HCT116 (cell line): ENCODE measurements at regions not wholly inside any gene's neighbourhood (a gene's known extent, or its start where the extent isn't known, plus 50 kb on each side); places are given as distances from the start of the nearest gene placed in this dataset.

Experiments
- ATAC-seq: fragments of 200-7000 bp; cut with Tn5 transposase; 2 replicates; pipeline ENCODE4 v1.9.1; 2020; ENCODE audit warnings: mild to moderate bottlenecking, moderate library complexity
- BruUV-seq: library from RNA; stranded (reverse); fragments of 400-500 nt; replicated peaks from 2 replicates; lab custom pipeline; 2021; lab: Mats Ljungman, UMichigan
- CTCF ChIA-PET: fragments of 300-600 bp; sonication (Branson Sonifier 250); formaldehyde crosslinking; loops from one replicate; lab custom pipeline; 2021; ENCODE audit warnings: antibody characterized with exemption; lab: Charles Lee
- POLR2A ChIA-PET: fragments of 300-600, 350-600 bp; sonication (Branson Sonifier 250); formaldehyde crosslinking; loops from one replicate; lab custom pipeline; 2021; ENCODE audit warnings: antibody characterized with exemption; lab: Charles Lee
- RAD21 ChIA-PET, 2 experiments: fragments of 300-600 bp; sonication (Branson Sonifier 250); formaldehyde crosslinking; loops; one replicate each; lab custom pipeline; 2023; ENCODE audit warnings: low total read pairs in 2 of 2; ENCODE audit not compliant: uncharacterized antibody in 2 of 2, unreplicated experiment in 2 of 2, low non-redundant PET in 1 of 2; lab: Charles Lee
- DNase-seq: peaks from one replicate; pipeline ENCODE4 v3.0.0-alpha.2; 2010; ENCODE audit warnings: low read depth, low spot score
- H2AFZ ChIP-seq: fragments of 200-600 bp; shearing (Covaris generic), sonication (generic); 2 replicates; pipeline ENCODE4 v1.6.1; 2017; ENCODE audit warnings: low read depth, mixed run types, mixed read lengths, antibody characterized with exemption, low read length; ENCODE audit not compliant: poor library complexity, severe bottlenecking
- H3K27ac ChIP-seq: 2 replicates; pipeline ENCODE4 v1.5.1; 2012; ENCODE audit warnings: low read depth, low read length
- H3K27me3 ChIP-seq: fragments of 200-600 bp; sonication (generic); 2 replicates; pipeline ENCODE4 v1.6.1; 2016; ENCODE audit warnings: mixed run types, low read length, mixed read lengths; ENCODE audit not compliant: insufficient read depth
- H3K36me3 ChIP-seq, 2 experiments: fragments of 200-500 bp in 1 of 2; fragments of 200-600 bp in 1 of 2; sonication (Bioruptor generic) in 1 of 2; sonication (generic) in 1 of 2; 2 replicates each; pipeline versions ENCODE4 v1.5.1 to v1.6.1; 2014 to 2016; ENCODE audit warnings: low read length in 2 of 2, inconsistent platforms in 1 of 2, mixed read lengths in 1 of 2, mixed run types in 1 of 2; ENCODE audit not compliant: insufficient read depth in 2 of 2, control insufficient read depth in 1 of 2
- H3K4me1 ChIP-seq, 2 experiments: fragments of 200-600 bp in 1 of 2; sonication (generic) in 1 of 2; 2 replicates each; pipeline versions ENCODE4 v1.5.1 to v1.6.1; 2012 to 2017; ENCODE audit warnings: low read length in 2 of 2, inconsistent platforms in 1 of 2, mild to moderate bottlenecking in 1 of 2, mixed read lengths in 1 of 2, mixed run types in 1 of 2, moderate library complexity in 1 of 2; ENCODE audit not compliant: insufficient read depth in 2 of 2, control insufficient read depth in 1 of 2
- H3K4me2 ChIP-seq: fragments of 200-600 bp; sonication (generic); 2 replicates; pipeline ENCODE4 v1.6.1; 2017; ENCODE audit warnings: mixed run types, low read length, mixed read lengths
- H3K4me3 ChIP-seq, 2 experiments: fragments of 200-600 bp in 1 of 2; sonication (generic) in 1 of 2; replicated peaks in 1 of 2; 2 replicates each; pipeline ENCODE4 v1.5.1; 2011 to 2016; ENCODE audit warnings: low read length in 2 of 2, control low read depth in 1 of 2, low read depth in 1 of 2, mild to moderate bottlenecking in 1 of 2, mixed read lengths in 1 of 2, mixed run types in 1 of 2
- H3K79me2 ChIP-seq: fragments of 200-600 bp; sonication (generic); 2 replicates; pipeline ENCODE4 v1.6.1; 2017; ENCODE audit warnings: mild to moderate bottlenecking, mixed run types, low read length, moderate library complexity, mixed read lengths; ENCODE audit not compliant: insufficient read depth
- H3K9ac ChIP-seq: fragments of 200-600 bp; sonication (generic); 2 replicates; pipeline ENCODE4 v1.6.1; 2016; ENCODE audit warnings: low read length, mixed read lengths
- H3K9me2 ChIP-seq: fragments of 200-600 bp; sonication (generic), shearing (Covaris generic); 2 replicates; pipeline ENCODE4 v1.6.1; 2017; ENCODE audit warnings: mixed run types, mild to moderate bottlenecking, moderate library complexity; ENCODE audit not compliant: insufficient read depth
- H3K9me3 ChIP-seq, 2 experiments: fragments of 200-500 bp in 1 of 2; fragments of 200-600 bp in 1 of 2; sonication (Bioruptor generic) in 1 of 2; sonication (generic) in 1 of 2; 2 replicates each; pipeline ENCODE4 v1.6.1; 2014 to 2017; ENCODE audit warnings: low read length in 2 of 2, mixed read lengths in 2 of 2, inconsistent platforms in 1 of 2, low read depth in 1 of 2, mild to moderate bottlenecking in 1 of 2, mixed run types in 1 of 2, moderate library complexity in 1 of 2; ENCODE audit not compliant: control insufficient read depth in 1 of 2, insufficient read depth in 1 of 2
- H4K20me1 ChIP-seq: fragments of 200-600 bp; sonication (generic), shearing (Covaris generic); 2 replicates; pipeline ENCODE4 v1.6.1; 2017; ENCODE audit warnings: mixed run types, mild to moderate bottlenecking, moderate library complexity; ENCODE audit not compliant: insufficient read depth
- ATF3 ChIP-seq: IDR thresholded peaks from 2 replicates; pipeline ENCODE4 v1.6.1; 2012
- CBX3 ChIP-seq: IDR thresholded peaks from 2 replicates; pipeline ENCODE4 v1.6.1; 2012; ENCODE audit warnings: low read depth
- CEBPB ChIP-seq: IDR thresholded peaks from 2 replicates; pipeline ENCODE4 v1.6.1; 2012; ENCODE audit warnings: low read depth
- EGR1 ChIP-seq: IDR thresholded peaks from 2 replicates; pipeline ENCODE4 v1.6.1; 2012; ENCODE audit warnings: low read depth
- ELF1 ChIP-seq: IDR thresholded peaks from 2 replicates; pipeline ENCODE4 v1.6.1; 2012; ENCODE audit warnings: low read depth, borderline replicate concordance
- FOSL1 ChIP-seq: IDR thresholded peaks from 2 replicates; pipeline ENCODE4 v1.6.1; 2012; ENCODE audit warnings: low read depth
- JUND ChIP-seq: IDR thresholded peaks from 2 replicates; pipeline ENCODE4 v1.6.1; 2012
- MAX ChIP-seq: IDR thresholded peaks from 2 replicates; pipeline ENCODE4 v1.6.1; 2012
- POLR2A ChIP-seq: IDR thresholded peaks from 2 replicates; pipeline ENCODE4 v1.7.0; 2011; ENCODE audit warnings: borderline replicate concordance; ENCODE audit not compliant: insufficient read depth, insufficient read length; ENCODE audit errors: extremely low read depth
- REST ChIP-seq: IDR thresholded peaks from 2 replicates; pipeline ENCODE4 v1.6.1; 2012; ENCODE audit warnings: low read depth
- SIN3A ChIP-seq: IDR thresholded peaks from 2 replicates; pipeline ENCODE4 v1.6.1; 2012; ENCODE audit warnings: low read depth
- SP1 ChIP-seq: IDR thresholded peaks from 2 replicates; pipeline ENCODE4 v1.6.1; 2012; ENCODE audit warnings: low read depth
- TCF7L2 ChIP-seq: IDR thresholded peaks from 2 replicates; pipeline ENCODE4 v1.7.0; 2011; ENCODE audit warnings: borderline replicate concordance, inconsistent platforms; ENCODE audit not compliant: insufficient read depth, insufficient read length; ENCODE audit errors: extremely low read depth
- YY1 ChIP-seq: IDR thresholded peaks from 2 replicates; pipeline ENCODE4 v1.6.1; 2011; ENCODE audit warnings: low read length, low read depth, moderate library complexity, mild to moderate bottlenecking; ENCODE audit not compliant: insufficient replicate concordance; ENCODE audit errors: extremely low read depth
- ZBTB33 ChIP-seq: IDR thresholded peaks from 2 replicates; pipeline ENCODE4 v1.6.1; 2011; ENCODE audit warnings: mild to moderate bottlenecking, low read length, moderate library complexity; ENCODE audit not compliant: insufficient replicate concordance; ENCODE audit errors: extremely low read depth
- ZFX ChIP-seq: fragments of 450-650 bp; IDR thresholded peaks from 2 replicates; pipeline ENCODE4 v1.6.1; 2017
- ZNF274 ChIP-seq: fragments of 200-500 bp; sonication (Bioruptor generic); IDR thresholded peaks from 2 replicates; pipeline ENCODE4 v1.6.1; 2014; ENCODE audit warnings: mild to moderate bottlenecking, low read depth, low read length, inconsistent platforms
- intact Hi-C: fragments of 100-400 bp; cut with micrococcal nuclease; formaldehyde crosslinking; loops from 2 replicates; pipeline ENCODE4 v1.10.0; 2022
- TF ChIP-seq, protein P1 (sequence below), 3 experiments: fragments of 200-600 bp in 1 of 3; sonication (generic) in 1 of 3; IDR thresholded peaks in 2 of 3; conservative IDR thresholded peaks in 1 of 3; 2 replicates each; pipeline ENCODE4 v1.5.1; 2012 to 2017; ENCODE audit warnings: low read depth in 2 of 3, low read length in 2 of 3, antibody characterized with exemption in 1 of 3, borderline replicate concordance in 1 of 3, control low read depth in 1 of 3, mild to moderate bottlenecking in 1 of 3, mixed read lengths in 1 of 3, mixed run types in 1 of 3, moderate library complexity in 1 of 3; ENCODE audit not compliant: insufficient read depth in 1 of 3

DNA sequence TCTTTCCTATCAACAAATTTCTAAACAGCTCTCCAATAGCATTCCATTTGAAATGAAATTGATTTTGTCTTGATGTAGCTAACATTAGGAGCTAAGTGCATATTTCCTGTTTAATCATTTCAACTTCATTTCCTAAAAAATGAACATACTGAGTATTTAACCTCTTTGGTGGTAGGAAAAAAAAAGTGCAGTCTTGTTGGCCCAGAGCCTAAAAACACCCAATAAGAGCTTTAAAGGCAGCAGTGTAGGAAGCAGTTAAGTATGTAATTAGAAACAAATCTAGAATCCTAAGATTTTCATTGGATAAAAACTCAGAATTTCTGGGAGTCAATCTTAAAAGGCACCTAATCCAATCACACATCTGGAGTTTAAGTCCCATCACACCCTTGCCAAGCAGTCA lies 71.0 kb upstream of the RBMS1 start:
- ChIA-PET CTCF (no interaction called here), POLR2A (no interaction called here), RAD21 (no interaction called here)
- H3K9me3 ChIP-seq: no peaks in the 10 kb centered on the region
- ATAC-seq (no peak), DNase-seq (no peak)
- no peak overlapping the region for H3K9ac ChIP-seq
- TF ChIP-seq ZFX (no peak), ATF3 (no peak), ELF1 (no peak), ZNF274 (no peak), TCF7L2 (no peak), CEBPB (no peak), EGR1 (no peak), SIN3A (no peak), SP1 (no peak), REST (no peak), POLR2A (no peak), CBX3 (no peak), FOSL1 (no peak), MAX (no peak), YY1 (no peak), ZBTB33 (no peak), JUND (no peak)
- TF ChIP-seq, protein P1, sequence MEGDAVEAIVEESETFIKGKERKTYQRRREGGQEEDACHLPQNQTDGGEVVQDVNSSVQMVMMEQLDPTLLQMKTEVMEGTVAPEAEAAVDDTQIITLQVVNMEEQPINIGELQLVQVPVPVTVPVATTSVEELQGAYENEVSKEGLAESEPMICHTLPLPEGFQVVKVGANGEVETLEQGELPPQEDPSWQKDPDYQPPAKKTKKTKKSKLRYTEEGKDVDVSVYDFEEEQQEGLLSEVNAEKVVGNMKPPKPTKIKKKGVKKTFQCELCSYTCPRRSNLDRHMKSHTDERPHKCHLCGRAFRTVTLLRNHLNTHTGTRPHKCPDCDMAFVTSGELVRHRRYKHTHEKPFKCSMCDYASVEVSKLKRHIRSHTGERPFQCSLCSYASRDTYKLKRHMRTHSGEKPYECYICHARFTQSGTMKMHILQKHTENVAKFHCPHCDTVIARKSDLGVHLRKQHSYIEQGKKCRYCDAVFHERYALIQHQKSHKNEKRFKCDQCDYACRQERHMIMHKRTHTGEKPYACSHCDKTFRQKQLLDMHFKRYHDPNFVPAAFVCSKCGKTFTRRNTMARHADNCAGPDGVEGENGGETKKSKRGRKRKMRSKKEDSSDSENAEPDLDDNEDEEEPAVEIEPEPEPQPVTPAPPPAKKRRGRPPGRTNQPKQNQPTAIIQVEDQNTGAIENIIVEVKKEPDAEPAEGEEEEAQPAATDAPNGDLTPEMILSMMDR (IDR thresholded peaks at IDR 0.05 in 2 of 3, conservative IDR thresholded peaks at IDR 0.05 in 1 of 3; ENCODE audit: borderline replicate concordance in 1 of 3, insufficient read depth in 1 of 3, low read depth in 2 of 3, low read length in 2 of 3): no peak
- no peaks in the 10 kb centered on the region for H3K36me3 ChIP-seq
- no peaks in the 10 kb centered on the region for H3K27me3 ChIP-seq
- H3K27ac ChIP-seq: no peak overlapping the region
- H3K9me2 ChIP-seq: no peaks in the 10 kb centered on the region
- no peak overlapping the region for H2AFZ ChIP-seq
- no peak overlapping the region for H3K4me2 ChIP-seq
- intact Hi-C loops: no loop called here
- H3K4me1 ChIP-seq: peaks cover 0 to 5% of the 10 kb centered on the region in 2 experiments; a peak in 1 of 4 replicates
- no peaks in the 10 kb centered on the region for H4K20me1 ChIP-seq
- H3K4me3 ChIP-seq: no peak overlapping the region
- H3K79me2 ChIP-seq: no peaks in the 10 kb centered on the region
- no TSS peak for BruUV-seq
